Pulmonary artery endothelial cell (primary cell): ENCODE measurements at regions not wholly inside any gene's neighbourhood (a gene's known extent, or its start where the extent isn't known, plus 50 kb on each side); places are given as distances from the start of the nearest gene placed in this dataset.

Experiments
- DNase-seq: peaks from one replicate; pipeline ENCODE4 v3.0.0-alpha.2; 2011; ENCODE audit warnings: low read depth, low spot score

GRCh38 chr5:143664623-143665022 is 147.3 kb upstream of the HMHB1 start:
- DNase-seq: no peak

- no peak for DNase-seq
Measured at GRCh38 chr5:143663872-143664271, 148.1 kb upstream of the HMHB1 start.

GRCh38 chr5:143662020-143662419 is 149.9 kb upstream of the HMHB1 start:
- DNase-seq: no peak

GRCh38 chr5:143660625-143661024 is 151.3 kb upstream of the HMHB1 start:
- no peak for DNase-seq

- DNase-seq: no peak
Measured at GRCh38 chr5:143659599-143660238, 152.2 kb upstream of the HMHB1 start.

- no peak for DNase-seq
Measured at GRCh38 chr5:143658956-143659355, 153.0 kb upstream of the HMHB1 start.

GRCh38 chr5:143657647-143658285 is 154.2 kb upstream of the HMHB1 start:
- DNase-seq: no peak

- DNase-seq: no peak
Measured at GRCh38 chr5:143653766-143654282, 158.1 kb upstream of the HMHB1 start.

GRCh38 chr5:143653256-143653655 is 158.7 kb upstream of the HMHB1 start:
- no peak for DNase-seq

GRCh38 chr5:143652108-143652700 is 159.8 kb upstream of the HMHB1 start:
- no peak for DNase-seq

- no peak for DNase-seq
Measured at GRCh38 chr5:143649937-143650621, 161.9 kb upstream of the HMHB1 start.

- no peak for DNase-seq
Measured at GRCh38 chr5:143648696-143649095, 163.3 kb upstream of the HMHB1 start.

GRCh38 chr5:143646961-143647360 is 165.0 kb upstream of the HMHB1 start:
- DNase-seq: no peak

- DNase-seq: no peak
Measured at GRCh38 chr5:143645356-143645755, 166.6 kb upstream of the HMHB1 start.

GRCh38 chr5:143644727-143645126 is 167.2 kb upstream of the HMHB1 start:
- DNase-seq: no peak

- DNase-seq: no peak
Measured at GRCh38 chr5:143642791-143643190, 169.2 kb upstream of the HMHB1 start.

GRCh38 chr5:143641549-143642355 is 170.2 kb upstream of the HMHB1 start:
- DNase-seq: no peak

GRCh38 chr5:143638654-143639053 is 173.3 kb upstream of the HMHB1 start:
- DNase-seq: no peak

GRCh38 chr5:143636931-143637528 is 174.9 kb upstream of the HMHB1 start:
- no peak for DNase-seq

GRCh38 chr5:143635888-143636287 is 176.1 kb upstream of the HMHB1 start:
- no peak for DNase-seq
